ENCODE measurements at regions not wholly inside any gene's neighbourhood (a gene's known extent, or its start where the extent isn't known, plus 50 kb on each side); places are given as distances from the start of the nearest gene placed in this dataset.

GRCh38 chr13:84239032-84239431 is 356.8 kb upstream of the SLITRK1 start:
- H3K4me1 Mint-ChIP-seq (ENCODE audit: low read depth, unreplicated experiment), result no peaks in the 10 kb centered on the region
- no peaks in the 10 kb centered on the region for H3K9me3 Mint-ChIP-seq (ENCODE audit: unreplicated experiment)
- H3K36me3 Mint-ChIP-seq (ENCODE audit: insufficient read depth, unreplicated experiment), result no peaks in the 10 kb centered on the region
- BruUV-seq (replicated peaks), result no TSS peak
- no peak for TF ChIP-seq CTCF (IDR thresholded peaks at IDR 0.05; ENCODE audit: insufficient read depth in 1 of 2, low read depth in 1 of 2, low read length in 1 of 2, severe bottlenecking in 1 of 2, unreplicated experiment in 1 of 2)
- H3K4me3 ChIP-seq (ENCODE audit: low read depth, low read length), result no peak overlapping the region
- no peaks in the 10 kb centered on the region for H3K4me1 ChIP-seq
- H3K36me3 ChIP-seq (ENCODE audit: control insufficient read depth, insufficient read depth, low read length), result no peaks in the 10 kb centered on the region
- no peak for DNase-seq
- CTCF ChIA-PET, result no interaction called here
- no peaks in the 10 kb centered on the region for H3K27me3 Mint-ChIP-seq (ENCODE audit: insufficient read depth, unreplicated experiment)
- H3K27ac Mint-ChIP-seq (ENCODE audit: unreplicated experiment), result no peak overlapping the region
- H3K4me3 Mint-ChIP-seq (ENCODE audit: unreplicated experiment), result no peak overlapping the region
- POLR2A ChIA-PET, result no interaction called here
- no peaks in the 10 kb centered on the region for H3K27me3 ChIP-seq (replicated peaks; ENCODE audit: control insufficient read depth, insufficient read depth, low read length)
- intact Hi-C loops (cut with micrococcal nuclease; ENCODE audit: unreplicated experiment), result no loop called here
- H3K9me3 ChIP-seq, result peaks cover 3% of the 10 kb centered on the region; the same call in 1 of the 2 replicates

- no peaks in the 10 kb centered on the region for H3K27me3 ChIP-seq (replicated peaks; ENCODE audit: control insufficient read depth, insufficient read depth, low read length)
- no TSS peak for BruUV-seq (replicated peaks)
- H3K36me3 ChIP-seq (ENCODE audit: control insufficient read depth, insufficient read depth, low read length), result no peaks in the 10 kb centered on the region
- no peak overlapping the region for H3K27ac Mint-ChIP-seq (ENCODE audit: unreplicated experiment)
- no peaks in the 10 kb centered on the region for H3K9me3 Mint-ChIP-seq (ENCODE audit: unreplicated experiment)
- H3K36me3 Mint-ChIP-seq (ENCODE audit: insufficient read depth, unreplicated experiment), result no peaks in the 10 kb centered on the region
- peaks cover 3% of the 10 kb centered on the region; the same call in 1 of the 2 replicates for H3K9me3 ChIP-seq
- no peak for DNase-seq
- no peaks in the 10 kb centered on the region for H3K4me1 Mint-ChIP-seq (ENCODE audit: low read depth, unreplicated experiment)
- intact Hi-C loops (cut with micrococcal nuclease; ENCODE audit: unreplicated experiment), result no loop called here
- no peaks in the 10 kb centered on the region for H3K4me1 ChIP-seq
- TF ChIP-seq CTCF (IDR thresholded peaks at IDR 0.05; ENCODE audit: insufficient read depth in 1 of 2, low read depth in 1 of 2, low read length in 1 of 2, severe bottlenecking in 1 of 2, unreplicated experiment in 1 of 2), result no peak
- POLR2A ChIA-PET, result no interaction called here
- H3K27me3 Mint-ChIP-seq (ENCODE audit: insufficient read depth, unreplicated experiment), result no peaks in the 10 kb centered on the region
- no peak overlapping the region for H3K4me3 ChIP-seq (ENCODE audit: low read depth, low read length)
- no peak overlapping the region for H3K4me3 Mint-ChIP-seq (ENCODE audit: unreplicated experiment)
- CTCF ChIA-PET, result no interaction called here
Measured at GRCh38 chr13:84238381-84238780, 356.1 kb upstream of the SLITRK1 start.

- no peak for TF ChIP-seq CTCF (IDR thresholded peaks at IDR 0.05; ENCODE audit: insufficient read depth in 1 of 2, low read depth in 1 of 2, low read length in 1 of 2, severe bottlenecking in 1 of 2, unreplicated experiment in 1 of 2)
Measured at GRCh38 chr13:84237143-84237542, 354.9 kb upstream of the SLITRK1 start.

More at GRCh38 chr13:84237143-84237542, 354.9 kb upstream of the SLITRK1 start:
- Histone ChIP-seq H3K4me3 (ENCODE audit: low read depth, low read length) (no peak overlapping the region), H3K27me3 (replicated peaks; ENCODE audit: control insufficient read depth, insufficient read depth, low read length) (no peaks in the 10 kb centered on the region), H3K4me1 (no peaks in the 10 kb centered on the region), H3K9me3 (peaks cover 3% of the 10 kb centered on the region; the same call in 1 of the 2 replicates), H3K36me3 (ENCODE audit: control insufficient read depth, insufficient read depth, low read length) (no peaks in the 10 kb centered on the region)
- Mint-ChIP-seq H3K9me3 (ENCODE audit: unreplicated experiment) (no peaks in the 10 kb centered on the region), H3K27me3 (ENCODE audit: insufficient read depth, unreplicated experiment) (no peaks in the 10 kb centered on the region), H3K36me3 (ENCODE audit: insufficient read depth, unreplicated experiment) (no peaks in the 10 kb centered on the region), H3K4me3 (ENCODE audit: unreplicated experiment) (no peak overlapping the region), H3K27ac (ENCODE audit: unreplicated experiment) (no peak overlapping the region), H3K4me1 (ENCODE audit: low read depth, unreplicated experiment) (no peaks in the 10 kb centered on the region)
- DNase-seq, result no peak
- intact Hi-C loops (cut with micrococcal nuclease; ENCODE audit: unreplicated experiment), result no loop called here
- BruUV-seq (replicated peaks), result no TSS peak
- ChIA-PET POLR2A (no interaction called here), CTCF (no interaction called here)

Data from Caco-2 (cell line).